SU-DHL-6 (cell line): ENCODE measurements at regions not wholly inside any gene's neighbourhood (a gene's known extent, or its start where the extent isn't known, plus 50 kb on each side); places are given as distances from the start of the nearest gene placed in this dataset.

ENCODE experiments used
- CTCF ChIP-seq: fragments of 200-600 bp; sonication (generic); IDR thresholded peaks from one replicate; pipeline ENCODE4 v1.5.1; 2017; ENCODE audit warnings: antibody characterized with exemption, mild to moderate bottlenecking, low read length, moderate library complexity; ENCODE audit not compliant: insufficient read depth, poor library complexity, severe bottlenecking
- EZH2phosphoT487 ChIP-seq: fragments of 200-600 bp; sonication (generic), shearing (Covaris generic); conservative IDR thresholded peaks from 2 replicates; pipeline ENCODE4 v1.6.1; 2018; ENCODE audit warnings: mild to moderate bottlenecking, antibody characterized with exemption, low read length, moderate library complexity, mixed read lengths

GRCh38 chr2:234771980-234772732 lies 179.7 kb upstream of the SH3BP4 start:
- no peak for TF ChIP-seq CTCF
- no peak for TF ChIP-seq EZH2phosphoT487
